Panc1 (cell line): ENCODE measurements at regions not wholly inside any gene's neighbourhood (a gene's known extent, or its start where the extent isn't known, plus 50 kb on each side); places are given as distances from the start of the nearest gene placed in this dataset.
"Not testable (repeated sequence)": the region's sequence is repeated elsewhere in the genome, so short reads cannot be mapped to it uniquely, and the experiment has no call there.

Experiments
- ATAC-seq: fragments of 200-7000 bp; cut with Tn5 transposase; 2 replicates; pipeline ENCODE4 v1.9.1; 2020; ENCODE audit warnings: mild to moderate bottlenecking, moderate library complexity
- BruUV-seq: library from RNA; stranded (reverse); fragments of 400-500 nt; replicated peaks from 2 replicates; lab custom pipeline; 2021; lab: Mats Ljungman, UMichigan
- CTCF ChIA-PET: fragments of 300-600 bp; sonication (Branson Sonifier 250); formaldehyde crosslinking; loops from one replicate; lab custom pipeline; 2022; ENCODE audit warnings: antibody characterized with exemption; lab: Charles Lee
- POLR2A ChIA-PET: fragments of 300-600 bp; sonication (Branson Sonifier 250); formaldehyde crosslinking; loops from one replicate; lab custom pipeline; 2022; ENCODE audit warnings: antibody characterized with exemption; lab: Charles Lee
- DNase-seq: peaks from one replicate; pipeline ENCODE4 v3.0.0-alpha.2; 2010; ENCODE audit warnings: low read depth, low spot score
- H3K27ac ChIP-seq: 2 replicates; pipeline ENCODE4 v1.5.1; 2011; ENCODE audit warnings: mild to moderate bottlenecking, low read length, inconsistent platforms
- H3K27me3 ChIP-seq: fragments of 200-500 bp; sonication (Bioruptor generic); 2 replicates; pipeline ENCODE4 v1.6.0; 2014; ENCODE audit warnings: low read length, inconsistent platforms; ENCODE audit not compliant: control insufficient read depth, insufficient read depth
- H3K36me3 ChIP-seq: fragments of 200-500 bp; sonication (Bioruptor generic); 2 replicates; pipeline ENCODE4 v1.5.1; 2014; ENCODE audit warnings: inconsistent platforms, mild to moderate bottlenecking, low read length, moderate library complexity; ENCODE audit not compliant: control insufficient read depth, insufficient read depth
- H3K4me1 ChIP-seq: 2 replicates; pipeline ENCODE4 v1.5.1; 2011; ENCODE audit warnings: inconsistent platforms, mild to moderate bottlenecking, low read length, moderate library complexity; ENCODE audit not compliant: control insufficient read depth, insufficient read depth
- H3K4me3 ChIP-seq, 2 experiments: 2 replicates each; pipeline ENCODE4 v1.5.1; 2011 to 2012; ENCODE audit warnings: low read depth in 2 of 2, low read length in 2 of 2, mild to moderate bottlenecking in 2 of 2, inconsistent platforms in 1 of 2, moderate library complexity in 1 of 2
- H3K9me3 ChIP-seq: fragments of 200-500 bp; sonication (Bioruptor generic); 2 replicates; pipeline ENCODE4 v1.5.1; 2014; ENCODE audit warnings: low read depth, mild to moderate bottlenecking, inconsistent platforms, low read length, moderate library complexity; ENCODE audit not compliant: control insufficient read depth, insufficient read depth
- POLR2AphosphoS5 ChIP-seq: IDR thresholded peaks from 2 replicates; pipeline ENCODE4 v1.6.1; 2012; ENCODE audit warnings: mild to moderate bottlenecking, low read depth, low read length, moderate library complexity
- SIN3A ChIP-seq: IDR thresholded peaks from 2 replicates; pipeline ENCODE4 v1.6.1; 2012; ENCODE audit warnings: low read depth, mild to moderate bottlenecking, low read length, moderate library complexity, borderline replicate concordance; ENCODE audit not compliant: insufficient read depth
- TCF7L2 ChIP-seq: IDR thresholded peaks from 2 replicates; pipeline ENCODE4 v1.6.1; 2011; ENCODE audit warnings: mild to moderate bottlenecking, low read depth, low read length, inconsistent platforms
- in situ Hi-C: cut with HindIII; loops from 2 replicates; pipeline ENCODE4 v1.10.0; 2016; ENCODE audit warnings: low sequenced_read_pairs, low pct_unique_long_range_greater_than_20kb
- intact Hi-C: fragments of 100-400 bp; cut with micrococcal nuclease; formaldehyde crosslinking; loops from one replicate; pipeline ENCODE4 v1.10.0; 2022; ENCODE audit not compliant: unreplicated experiment
- TF ChIP-seq, protein P1 (sequence below): fragments of 450-650 bp; IDR thresholded peaks from 2 replicates; pipeline ENCODE4 v1.5.1; 2017; ENCODE audit warnings: mild to moderate bottlenecking
- TF ChIP-seq, protein P2 (sequence below), 2 experiments: IDR thresholded peaks; 2 replicates each; pipeline ENCODE4 v1.6.1; 2011 to 2012; ENCODE audit warnings: low read depth in 2 of 2, control low read depth in 1 of 2, low read length in 1 of 2, mild to moderate bottlenecking in 1 of 2, moderate library complexity in 1 of 2; ENCODE audit not compliant: insufficient read depth in 1 of 2

DNA sequence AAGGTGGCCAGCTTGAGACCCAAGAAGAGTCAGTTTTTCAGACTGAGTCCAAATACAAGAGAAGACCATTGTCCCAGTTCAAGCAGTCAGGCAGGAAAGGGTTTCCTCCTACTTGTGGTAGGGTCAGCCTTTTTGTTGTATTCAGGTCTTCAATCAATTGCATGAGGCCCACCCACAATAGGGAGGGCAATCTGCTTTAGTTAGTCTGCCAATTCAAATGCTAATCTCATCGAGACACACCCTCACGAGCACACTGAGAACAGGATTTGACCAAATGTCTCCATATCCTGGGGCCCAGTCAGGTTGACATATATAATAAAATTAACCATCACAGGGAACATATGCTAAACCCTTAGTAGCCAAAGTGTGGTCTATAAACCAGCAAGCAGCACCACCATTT, 75.3 kb upstream of the FRMPD3 start:
- ChIA-PET POLR2A (no interaction called here), CTCF (no interaction called here)
- no peaks in the 10 kb centered on the region for H3K4me1 ChIP-seq
- no peaks in the 10 kb centered on the region for H3K9me3 ChIP-seq
- in situ Hi-C loops, result no loop called here
- ATAC-seq, result no peak
- no peaks in the 10 kb centered on the region for H3K36me3 ChIP-seq
- no TSS peak for BruUV-seq
- no peaks in the 10 kb centered on the region for H3K27me3 ChIP-seq
- H3K4me3 ChIP-seq, result no peak overlapping the region
- H3K27ac ChIP-seq, result no peak overlapping the region
- no peak for DNase-seq
- TF ChIP-seq SIN3A (no peak), POLR2AphosphoS5 (no peak)
- TF ChIP-seq, protein P1, sequence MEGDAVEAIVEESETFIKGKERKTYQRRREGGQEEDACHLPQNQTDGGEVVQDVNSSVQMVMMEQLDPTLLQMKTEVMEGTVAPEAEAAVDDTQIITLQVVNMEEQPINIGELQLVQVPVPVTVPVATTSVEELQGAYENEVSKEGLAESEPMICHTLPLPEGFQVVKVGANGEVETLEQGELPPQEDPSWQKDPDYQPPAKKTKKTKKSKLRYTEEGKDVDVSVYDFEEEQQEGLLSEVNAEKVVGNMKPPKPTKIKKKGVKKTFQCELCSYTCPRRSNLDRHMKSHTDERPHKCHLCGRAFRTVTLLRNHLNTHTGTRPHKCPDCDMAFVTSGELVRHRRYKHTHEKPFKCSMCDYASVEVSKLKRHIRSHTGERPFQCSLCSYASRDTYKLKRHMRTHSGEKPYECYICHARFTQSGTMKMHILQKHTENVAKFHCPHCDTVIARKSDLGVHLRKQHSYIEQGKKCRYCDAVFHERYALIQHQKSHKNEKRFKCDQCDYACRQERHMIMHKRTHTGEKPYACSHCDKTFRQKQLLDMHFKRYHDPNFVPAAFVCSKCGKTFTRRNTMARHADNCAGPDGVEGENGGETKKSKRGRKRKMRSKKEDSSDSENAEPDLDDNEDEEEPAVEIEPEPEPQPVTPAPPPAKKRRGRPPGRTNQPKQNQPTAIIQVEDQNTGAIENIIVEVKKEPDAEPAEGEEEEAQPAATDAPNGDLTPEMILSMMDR, result no peak
- intact Hi-C loops, result no loop called here

DNA sequence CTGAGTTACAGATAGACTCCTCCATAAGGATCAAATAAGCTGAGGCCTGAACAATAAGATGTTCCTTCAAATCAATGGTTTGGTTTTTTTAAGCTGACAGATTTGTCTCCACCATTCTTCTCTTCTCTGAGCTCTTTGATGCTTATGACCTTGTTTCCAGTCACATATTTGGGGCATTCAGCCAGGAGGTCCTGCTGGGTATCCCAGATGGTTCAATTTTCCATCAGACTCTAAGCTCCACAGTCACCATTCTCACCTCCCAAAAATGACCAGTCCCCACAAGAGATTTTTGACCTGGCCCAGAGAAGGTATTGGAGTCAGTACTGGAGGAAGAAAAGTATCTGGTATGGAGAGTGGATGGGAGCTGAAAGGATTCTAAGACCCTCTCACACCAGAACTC, 74.6 kb upstream of the FRMPD3 start:
- Histone ChIP-seq H3K9me3 (no peaks in the 10 kb centered on the region), H3K4me3 (no peak overlapping the region), H3K36me3 (no peaks in the 10 kb centered on the region), H3K27me3 (no peaks in the 10 kb centered on the region), H3K4me1 (no peaks in the 10 kb centered on the region), H3K27ac (no peak overlapping the region)
- BruUV-seq, result no TSS peak
- intact Hi-C loops, result no loop called here
- no peak for DNase-seq
- ChIA-PET POLR2A (no interaction called here), CTCF (no interaction called here)
- in situ Hi-C loops, result no loop called here
- no peak for ATAC-seq
- TF ChIP-seq, protein P1, result no peak
- no peak for TF ChIP-seq TCF7L2
- TF ChIP-seq POLR2AphosphoS5, result no peak
- TF ChIP-seq, protein P2, sequence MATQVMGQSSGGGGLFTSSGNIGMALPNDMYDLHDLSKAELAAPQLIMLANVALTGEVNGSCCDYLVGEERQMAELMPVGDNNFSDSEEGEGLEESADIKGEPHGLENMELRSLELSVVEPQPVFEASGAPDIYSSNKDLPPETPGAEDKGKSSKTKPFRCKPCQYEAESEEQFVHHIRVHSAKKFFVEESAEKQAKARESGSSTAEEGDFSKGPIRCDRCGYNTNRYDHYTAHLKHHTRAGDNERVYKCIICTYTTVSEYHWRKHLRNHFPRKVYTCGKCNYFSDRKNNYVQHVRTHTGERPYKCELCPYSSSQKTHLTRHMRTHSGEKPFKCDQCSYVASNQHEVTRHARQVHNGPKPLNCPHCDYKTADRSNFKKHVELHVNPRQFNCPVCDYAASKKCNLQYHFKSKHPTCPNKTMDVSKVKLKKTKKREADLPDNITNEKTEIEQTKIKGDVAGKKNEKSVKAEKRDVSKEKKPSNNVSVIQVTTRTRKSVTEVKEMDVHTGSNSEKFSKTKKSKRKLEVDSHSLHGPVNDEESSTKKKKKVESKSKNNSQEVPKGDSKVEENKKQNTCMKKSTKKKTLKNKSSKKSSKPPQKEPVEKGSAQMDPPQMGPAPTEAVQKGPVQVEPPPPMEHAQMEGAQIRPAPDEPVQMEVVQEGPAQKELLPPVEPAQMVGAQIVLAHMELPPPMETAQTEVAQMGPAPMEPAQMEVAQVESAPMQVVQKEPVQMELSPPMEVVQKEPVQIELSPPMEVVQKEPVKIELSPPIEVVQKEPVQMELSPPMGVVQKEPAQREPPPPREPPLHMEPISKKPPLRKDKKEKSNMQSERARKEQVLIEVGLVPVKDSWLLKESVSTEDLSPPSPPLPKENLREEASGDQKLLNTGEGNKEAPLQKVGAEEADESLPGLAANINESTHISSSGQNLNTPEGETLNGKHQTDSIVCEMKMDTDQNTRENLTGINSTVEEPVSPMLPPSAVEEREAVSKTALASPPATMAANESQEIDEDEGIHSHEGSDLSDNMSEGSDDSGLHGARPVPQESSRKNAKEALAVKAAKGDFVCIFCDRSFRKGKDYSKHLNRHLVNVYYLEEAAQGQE (IDR thresholded peaks at IDR 0.05; ENCODE audit: insufficient read depth in 1 of 2, low read depth in 2 of 2, low read length in 1 of 2), result no peak
- TF ChIP-seq SIN3A, result no peak

DNA sequence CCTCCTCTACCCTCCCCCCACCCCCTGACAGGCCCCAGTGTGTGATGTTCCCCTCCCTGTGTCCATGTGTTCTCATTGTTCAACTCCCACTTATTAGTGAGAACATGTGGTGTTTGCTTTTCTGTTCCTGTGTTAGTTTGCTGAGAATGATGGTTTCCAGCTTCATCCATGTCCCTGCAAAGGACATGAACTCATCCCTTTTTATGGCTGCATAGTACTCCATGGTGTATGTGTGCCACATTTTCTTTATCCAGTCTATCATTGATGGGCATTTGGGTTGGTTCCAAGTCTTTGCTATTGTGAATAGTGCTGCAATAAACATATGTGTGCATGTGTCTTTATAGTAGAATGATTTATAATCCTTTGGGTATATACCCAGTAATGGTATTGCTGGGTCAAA, 73.3 kb upstream of the FRMPD3 start:
- POLR2A ChIA-PET, H3K4me3 ChIP-seq, H3K4me1 ChIP-seq, in situ Hi-C loops, H3K9me3 ChIP-seq, BruUV-seq, CTCF ChIA-PET, intact Hi-C loops, ATAC-seq, H3K36me3 ChIP-seq, H3K27me3 ChIP-seq, DNase-seq, H3K27ac ChIP-seq: not testable (repeated sequence)
